ENCODE measurements at regions not wholly inside any gene's neighbourhood (a gene's known extent, or its start where the extent isn't known, plus 50 kb on each side); places are given as distances from the start of the nearest gene placed in this dataset.
A peak's percentile ranks its signal among the peaks of the same experiment; 100 is the strongest.

- DNase-seq, result no peak
Measured at GRCh38 chr9:124180557-124180956, 77.2 kb upstream of the NEK6 start.

GRCh38 chr9:124182741-124183140 is 75.0 kb upstream of the NEK6 start:
- no peaks in the 10 kb centered on the region for H3K27me3 ChIP-seq (ENCODE audit: control insufficient read depth, insufficient read depth, low read length)
- H3K4me3 ChIP-seq (ENCODE audit: insufficient read depth, low read depth, low read length), result no peak overlapping the region
- no peaks in the 10 kb centered on the region for H3K36me3 ChIP-seq (replicated peaks; ENCODE audit: control insufficient read depth, insufficient read depth, low read length)
- no peak for DNase-seq

More at GRCh38 chr9:124180557-124180956, 77.2 kb upstream of the NEK6 start:
- Histone ChIP-seq H3K36me3 (replicated peaks; ENCODE audit: control insufficient read depth, insufficient read depth, low read length) (no peaks in the 10 kb centered on the region), H3K4me3 (ENCODE audit: insufficient read depth, low read depth, low read length) (no peak overlapping the region), H3K27me3 (ENCODE audit: control insufficient read depth, insufficient read depth, low read length) (no peaks in the 10 kb centered on the region)

DNA sequence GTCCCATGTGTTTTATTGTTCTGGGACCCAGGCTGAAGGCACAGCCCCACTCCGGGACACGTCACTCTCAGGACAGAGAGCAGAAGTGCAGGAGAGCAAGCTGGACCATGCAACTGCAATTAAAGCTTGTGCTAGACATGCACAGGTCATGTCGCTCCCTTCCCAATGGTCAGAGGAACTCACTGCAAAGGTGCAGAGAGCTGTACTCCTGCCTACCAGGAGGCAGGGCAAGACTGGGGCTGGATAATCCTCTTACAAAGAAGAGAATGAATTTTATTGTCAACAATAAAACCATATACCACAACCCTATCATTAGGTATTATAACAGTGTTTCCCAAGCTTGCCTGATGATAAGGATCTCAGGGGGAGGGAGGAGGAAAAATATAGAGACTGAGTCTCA is 74.0 kb upstream of the NEK6 start:
- Histone ChIP-seq H3K27me3 (ENCODE audit: control insufficient read depth, insufficient read depth, low read length) (no peaks in the 10 kb centered on the region), H3K36me3 (replicated peaks; ENCODE audit: control insufficient read depth, insufficient read depth, low read length) (no peaks in the 10 kb centered on the region), H3K4me3 (ENCODE audit: insufficient read depth, low read depth, low read length) (no peak overlapping the region)
- DNase-seq, result no peak

- Histone ChIP-seq H3K27me3 (ENCODE audit: control insufficient read depth, insufficient read depth, low read length) (no peaks in the 10 kb centered on the region), H3K36me3 (replicated peaks; ENCODE audit: control insufficient read depth, insufficient read depth, low read length) (no peaks in the 10 kb centered on the region), H3K4me3 (ENCODE audit: insufficient read depth, low read depth, low read length) (no peak overlapping the region)
- no peak for DNase-seq
Measured at GRCh38 chr9:124185413-124185812, 72.3 kb upstream of the NEK6 start.

- no peaks in the 10 kb centered on the region for H3K36me3 ChIP-seq (replicated peaks; ENCODE audit: control insufficient read depth, insufficient read depth, low read length)
- H3K27me3 ChIP-seq (ENCODE audit: control insufficient read depth, insufficient read depth, low read length), result no peaks in the 10 kb centered on the region
- no peak overlapping the region for H3K4me3 ChIP-seq (ENCODE audit: insufficient read depth, low read depth, low read length)
- DNase-seq, result peak; percentile 34
Measured at GRCh38 chr9:124187311-124187710, 70.4 kb upstream of the NEK6 start.

DNA sequence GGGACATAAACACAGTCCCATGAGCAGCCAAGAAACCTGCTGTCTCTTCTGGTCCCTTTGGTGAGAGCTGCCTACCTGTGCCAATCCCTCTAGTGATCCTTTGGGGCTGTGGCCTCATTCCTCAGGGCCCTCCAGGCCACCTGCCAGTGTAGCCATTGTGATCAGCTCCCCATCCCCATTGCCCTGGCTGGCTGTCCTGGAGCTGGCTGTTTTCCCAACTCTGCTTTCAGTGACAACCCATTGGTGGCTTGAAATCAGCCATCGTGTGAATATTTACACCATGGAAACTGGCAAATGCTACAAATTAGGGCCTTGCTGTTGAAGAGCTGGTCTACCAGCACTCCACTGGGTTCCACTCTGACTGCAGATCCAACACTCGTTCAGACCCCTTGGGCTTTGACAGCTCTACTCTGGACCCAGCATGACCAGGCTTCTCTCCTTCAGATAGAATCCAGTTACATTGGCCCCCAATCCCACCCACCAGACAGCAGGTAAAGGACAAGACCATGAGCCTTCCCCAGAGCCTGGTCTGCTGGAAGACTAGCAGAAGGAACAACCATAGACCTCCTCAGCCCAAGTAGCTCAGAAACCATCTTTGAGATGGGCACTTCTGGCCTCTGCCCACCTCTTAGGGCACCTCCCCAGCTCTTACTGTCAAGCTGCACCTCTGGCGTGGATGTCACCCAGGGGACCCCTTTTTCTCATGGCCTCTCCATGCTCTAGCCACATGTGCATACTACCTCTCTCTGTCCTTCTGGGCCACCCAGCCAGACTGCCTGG is 69.2 kb upstream of the NEK6 start:
- H3K36me3 ChIP-seq (replicated peaks; ENCODE audit: control insufficient read depth, insufficient read depth, low read length), result no peaks in the 10 kb centered on the region
- DNase-seq, result no peak
- no peaks in the 10 kb centered on the region for H3K27me3 ChIP-seq (ENCODE audit: control insufficient read depth, insufficient read depth, low read length)
- no peak overlapping the region for H3K4me3 ChIP-seq (ENCODE audit: insufficient read depth, low read depth, low read length)

DNA sequence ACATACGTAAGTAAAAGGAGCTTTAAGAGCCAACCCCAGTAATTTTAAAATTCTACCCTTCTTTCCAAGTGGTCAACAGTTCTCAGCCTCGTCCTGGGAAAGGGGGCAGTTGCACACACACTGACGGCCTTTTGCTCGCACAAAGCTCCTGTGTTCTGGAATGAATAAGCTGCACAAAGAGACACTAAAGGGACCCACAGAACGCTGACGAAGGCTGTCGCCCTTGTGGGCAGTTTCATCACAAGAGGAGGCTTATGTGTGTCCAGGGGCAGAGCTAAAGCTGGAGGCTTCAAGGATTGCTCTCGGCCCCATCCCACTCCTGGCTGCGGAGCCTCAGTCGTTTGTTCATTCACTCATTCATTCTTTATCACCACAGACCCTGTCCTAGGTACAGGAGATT is 67.0 kb upstream of the NEK6 start:
- no peak for DNase-seq
- Histone ChIP-seq H3K36me3 (replicated peaks; ENCODE audit: control insufficient read depth, insufficient read depth, low read length) (no peaks in the 10 kb centered on the region), H3K4me3 (ENCODE audit: insufficient read depth, low read depth, low read length) (no peak overlapping the region), H3K27me3 (ENCODE audit: control insufficient read depth, insufficient read depth, low read length) (no peaks in the 10 kb centered on the region)

DNA sequence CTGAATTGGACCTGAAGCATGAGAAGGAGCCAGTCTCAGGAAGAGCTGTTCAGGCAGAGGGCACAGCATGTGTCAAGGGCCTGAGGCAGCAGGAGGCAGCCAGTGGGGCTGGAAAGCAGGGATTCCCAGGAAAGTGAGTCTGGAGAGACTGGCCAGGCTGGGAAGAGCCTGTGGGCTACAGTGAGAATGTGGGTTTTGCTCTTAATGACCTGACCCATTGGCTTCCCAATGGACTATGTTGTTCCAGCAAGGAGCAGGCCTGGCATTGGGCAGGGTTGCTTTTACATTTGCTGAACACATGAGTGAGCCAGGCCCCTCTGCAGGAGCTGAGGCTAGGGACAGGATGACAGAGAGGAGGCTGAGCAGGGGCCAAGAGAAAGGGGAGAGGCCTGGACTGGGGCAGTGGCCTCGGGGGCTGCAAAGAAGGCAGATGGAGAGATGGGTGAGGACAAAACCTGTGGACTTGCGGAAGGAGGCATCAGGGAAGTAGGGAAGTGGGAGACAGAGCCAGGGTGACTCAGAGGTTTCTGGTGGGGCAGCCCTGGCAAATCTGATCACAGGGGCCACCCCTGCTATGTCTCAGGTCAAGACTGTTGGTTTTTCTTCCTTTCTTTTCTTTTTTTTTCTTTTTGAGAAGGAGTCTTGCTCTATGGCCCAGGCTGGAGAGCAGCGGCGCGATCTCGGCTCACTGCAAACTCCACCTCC is 65.9 kb upstream of the NEK6 start:
- DNase-seq, result no peak
- H3K4me3 ChIP-seq (ENCODE audit: insufficient read depth, low read depth, low read length), result no peak overlapping the region

DNA sequence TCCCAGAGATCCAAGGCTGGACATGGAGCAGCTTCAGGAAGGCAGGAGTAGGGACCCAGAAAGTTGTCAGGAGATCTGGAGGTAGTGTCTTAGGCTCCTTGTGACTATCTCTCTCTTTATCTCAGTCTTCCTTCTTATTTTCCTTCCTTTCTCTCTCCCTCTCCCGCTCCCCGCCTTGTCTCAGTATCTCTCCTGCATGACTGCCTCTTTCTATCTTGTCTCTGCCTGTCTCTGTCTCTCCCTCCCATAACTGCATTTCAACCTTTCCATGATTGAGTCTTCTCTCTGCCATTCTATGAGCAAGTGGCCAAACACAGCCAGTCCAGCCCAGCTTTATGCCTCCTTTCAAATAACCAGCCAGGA is 61.0 kb upstream of the NEK6 start:
- Histone ChIP-seq H3K4me3 (ENCODE audit: insufficient read depth, low read depth, low read length) (no peak overlapping the region), H3K27me3 (ENCODE audit: control insufficient read depth, insufficient read depth, low read length) (no peaks in the 10 kb centered on the region), H3K36me3 (replicated peaks; ENCODE audit: control insufficient read depth, insufficient read depth, low read length) (no peaks in the 10 kb centered on the region)
- DNase-seq, result no peak

More for the DNA sequence above, 65.9 kb upstream of the NEK6 start:
- no peaks in the 10 kb centered on the region for H3K27me3 ChIP-seq (ENCODE audit: control insufficient read depth, insufficient read depth, low read length)
- H3K36me3 ChIP-seq (replicated peaks; ENCODE audit: control insufficient read depth, insufficient read depth, low read length), result no peaks in the 10 kb centered on the region

- Histone ChIP-seq H3K4me3 (ENCODE audit: insufficient read depth, low read depth, low read length) (no peak overlapping the region), H3K27me3 (ENCODE audit: control insufficient read depth, insufficient read depth, low read length) (no peaks in the 10 kb centered on the region), H3K36me3 (replicated peaks; ENCODE audit: control insufficient read depth, insufficient read depth, low read length) (no peaks in the 10 kb centered on the region)
- no peak for DNase-seq
Measured at GRCh38 chr9:124197177-124198095, 60.3 kb upstream of the NEK6 start.

DNA sequence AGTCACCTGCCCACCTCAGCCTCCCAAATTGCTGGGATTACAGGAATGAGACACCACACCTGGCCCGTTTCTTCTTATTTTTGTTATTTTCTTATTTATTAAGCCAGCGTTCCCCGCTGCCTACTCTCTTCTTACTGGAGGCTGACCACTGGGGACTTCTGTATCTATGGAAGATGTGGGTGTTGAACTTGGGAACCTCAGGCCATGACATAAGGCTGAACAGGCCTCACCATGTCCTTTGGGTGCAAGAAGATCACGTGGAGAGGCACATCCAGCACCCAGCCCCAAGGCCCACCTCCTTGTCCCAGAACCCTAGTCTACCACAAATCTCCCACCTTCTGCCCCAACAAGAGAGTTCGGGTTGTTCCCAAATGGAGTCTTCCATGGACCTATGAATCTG is 59.4 kb upstream of the NEK6 start:
- DNase-seq, result no peak
- H3K27me3 ChIP-seq (ENCODE audit: control insufficient read depth, insufficient read depth, low read length), result no peaks in the 10 kb centered on the region
- no peak overlapping the region for H3K4me3 ChIP-seq (ENCODE audit: insufficient read depth, low read depth, low read length)
- no peaks in the 10 kb centered on the region for H3K36me3 ChIP-seq (replicated peaks; ENCODE audit: control insufficient read depth, insufficient read depth, low read length)

DNA sequence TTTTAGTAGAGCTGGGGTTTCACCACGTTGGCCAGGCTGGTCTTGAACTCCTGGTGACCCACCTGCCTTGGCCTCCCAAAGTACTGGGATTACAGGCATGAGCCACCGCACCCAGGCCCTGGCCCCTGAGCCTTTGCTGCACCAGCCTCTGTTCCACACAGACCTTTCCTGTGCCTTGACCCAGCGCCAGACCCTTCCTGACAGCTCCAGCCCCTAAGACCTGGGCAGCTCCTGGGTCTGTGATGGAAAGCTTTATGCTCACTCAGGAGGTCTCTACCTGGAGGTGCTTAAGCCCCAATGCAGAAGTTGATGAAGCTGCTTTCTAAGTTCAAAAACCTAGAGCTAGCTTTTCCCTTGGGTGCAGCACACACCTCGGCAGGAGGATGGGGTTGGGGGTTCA is 58.8 kb upstream of the NEK6 start:
- H3K36me3 ChIP-seq (replicated peaks; ENCODE audit: control insufficient read depth, insufficient read depth, low read length), result no peaks in the 10 kb centered on the region
- no peak overlapping the region for H3K4me3 ChIP-seq (ENCODE audit: insufficient read depth, low read depth, low read length)
- no peak for DNase-seq
- no peaks in the 10 kb centered on the region for H3K27me3 ChIP-seq (ENCODE audit: control insufficient read depth, insufficient read depth, low read length)

GRCh38 chr9:124199474-124199873 is 58.3 kb upstream of the NEK6 start:
- no peaks in the 10 kb centered on the region for H3K36me3 ChIP-seq (replicated peaks; ENCODE audit: control insufficient read depth, insufficient read depth, low read length)
- no peak overlapping the region for H3K4me3 ChIP-seq (ENCODE audit: insufficient read depth, low read depth, low read length)
- H3K27me3 ChIP-seq (ENCODE audit: control insufficient read depth, insufficient read depth, low read length), result no peaks in the 10 kb centered on the region
- DNase-seq, result no peak

GRCh38 chr9:124202447-124202971 is 55.2 kb upstream of the NEK6 start:
- no peak for DNase-seq
- no peaks in the 10 kb centered on the region; the same call in 1 of the 2 replicates for H3K27me3 ChIP-seq (ENCODE audit: control insufficient read depth, insufficient read depth, low read length)
- H3K36me3 ChIP-seq (replicated peaks; ENCODE audit: control insufficient read depth, insufficient read depth, low read length), result no peaks in the 10 kb centered on the region
- no peak overlapping the region for H3K4me3 ChIP-seq (ENCODE audit: insufficient read depth, low read depth, low read length)
